ENCODE measurements at regions not wholly inside any gene's neighbourhood (a gene's known extent, or its start where the extent isn't known, plus 50 kb on each side); places are given as distances from the start of the nearest gene placed in this dataset.

- no peak for TF ChIP-seq CTCF (IDR thresholded peaks at IDR 0.05)
- TF ChIP-seq POLR2AphosphoS5 (IDR thresholded peaks at IDR 0.05) = no peak
- TF ChIP-seq POLR2A (IDR thresholded peaks at IDR 0.05) = no peak
- TF ChIP-seq EP300 (IDR thresholded peaks at IDR 0.05) = no peak
These were observed 107.5 kb downstream of the NPTX2 start for GRCh38 chr7:98724591-98724990.
